IMR-90 (cell line): ENCODE measurements at regions not wholly inside any gene's neighbourhood (a gene's known extent, or its start where the extent isn't known, plus 50 kb on each side); places are given as distances from the start of the nearest gene placed in this dataset.

Experiments used
- ATAC-seq: fragments of 200-7000 bp; cut with Tn5 transposase; 2 replicates; pipeline ENCODE4 v1.9.1; 2020; ENCODE audit warnings: low read depth, mild to moderate bottlenecking, moderate library complexity
- BruUV-seq: library from RNA; stranded (reverse); fragments of 400-500 nt; replicated peaks from 2 replicates; lab custom pipeline; 2021; lab: Mats Ljungman, UMichigan
- CTCF ChIA-PET: fragments of 300-600 bp; formaldehyde crosslinking; extraction: SDS; loops from one replicate; lab custom pipeline; 2021; ENCODE audit warnings: antibody characterized with exemption; lab: Yijun Ruan, JAX
- POLR2A ChIA-PET: fragments of 300-600 bp; sonication (Branson Sonifier 250); formaldehyde crosslinking; loops from one replicate; lab custom pipeline; 2022; ENCODE audit warnings: antibody characterized with exemption; ENCODE audit not compliant: unreplicated experiment; lab: Charles Lee
- DNase-seq: peaks from one replicate; pipeline ENCODE4 v3.0.0; 2013
- H2AFZ ChIP-seq: replicated peaks from 2 replicates; pipeline ENCODE3; 2013; ENCODE audit warnings: low read length, mild to moderate bottlenecking; ENCODE audit not compliant: poor library complexity
- H2AK5ac ChIP-seq: 2 replicates; pipeline ENCODE4 v1.6.1; 2013; ENCODE audit warnings: low read depth, low read length, inconsistent platforms
- H2AK9ac ChIP-seq: replicated peaks from 2 replicates; pipeline ENCODE3; 2013; ENCODE audit warnings: mild to moderate bottlenecking, low read depth, low read length, moderate library complexity; ENCODE audit not compliant: poor library complexity
- H2BK120ac ChIP-seq: 2 replicates; pipeline ENCODE4 v1.6.1; 2013; ENCODE audit warnings: low read depth, low read length, inconsistent platforms
- H2BK15ac ChIP-seq: 3 replicates; pipeline ENCODE4 v1.6.1; 2013; ENCODE audit warnings: low read depth, low read length, inconsistent platforms
- H2BK20ac ChIP-seq: 2 replicates; pipeline ENCODE4 v1.6.1; 2013; ENCODE audit warnings: low read depth, mild to moderate bottlenecking, inconsistent platforms, low read length, moderate library complexity
- H2BK5ac ChIP-seq: 2 replicates; pipeline ENCODE4 v1.6.1; 2013; ENCODE audit warnings: mild to moderate bottlenecking, low read depth, low read length, inconsistent platforms; ENCODE audit not compliant: poor library complexity, severe bottlenecking
- H3K14ac ChIP-seq: replicated peaks from 2 replicates; pipeline ENCODE4 v1.6.1; 2013; ENCODE audit warnings: low read depth, low read length, inconsistent platforms
- H3K18ac ChIP-seq: 2 replicates; pipeline ENCODE4 v1.6.1; 2013; ENCODE audit warnings: low read depth, low read length, control low read depth
- H3K23ac ChIP-seq: 2 replicates; pipeline ENCODE4 v1.6.1; 2013; ENCODE audit warnings: low read depth, low read length, inconsistent platforms
- H3K27ac ChIP-seq: 2 replicates; pipeline ENCODE4 v1.5.1; 2013; ENCODE audit warnings: mild to moderate bottlenecking, control low read depth, low read length; ENCODE audit not compliant: insufficient read depth
- H3K27me3 ChIP-seq: 2 replicates; pipeline ENCODE4 v1.6.1; 2013; ENCODE audit warnings: low read length; ENCODE audit not compliant: control insufficient read depth, insufficient read depth
- H3K36me3 ChIP-seq: 2 replicates; pipeline ENCODE4 v1.6.1; 2013; ENCODE audit warnings: low read length, mixed read lengths; ENCODE audit not compliant: control insufficient read depth, insufficient read depth
- H3K4ac ChIP-seq: 2 replicates; pipeline ENCODE4 v1.6.1; 2013; ENCODE audit warnings: low read depth, low read length, inconsistent platforms
- H3K4me1 ChIP-seq: 2 replicates; pipeline ENCODE4 v1.6.1; 2013; ENCODE audit warnings: low read length, mixed read lengths; ENCODE audit not compliant: control insufficient read depth, insufficient read depth
- H3K4me2 ChIP-seq: 2 replicates; pipeline ENCODE4 v1.6.1; 2013; ENCODE audit warnings: low read depth, mild to moderate bottlenecking, control low read depth, low read length, moderate library complexity
- H3K4me3 ChIP-seq: 2 replicates; pipeline ENCODE4 v1.5.1; 2013; ENCODE audit warnings: low read depth, mild to moderate bottlenecking, control low read depth, low read length, moderate library complexity; ENCODE audit not compliant: insufficient read depth
- H3K56ac ChIP-seq: 2 replicates; pipeline ENCODE4 v1.6.1; 2013; ENCODE audit warnings: low read length, inconsistent platforms; ENCODE audit not compliant: insufficient read depth; ENCODE audit errors: extremely low read depth
- H3K79me1 ChIP-seq, 2 experiments: 2 replicates each; pipeline ENCODE4 v1.6.1; 2013; ENCODE audit warnings: low read length in 2 of 2, inconsistent platforms in 1 of 2, low read depth in 1 of 2
- H3K9ac ChIP-seq: 2 replicates; pipeline ENCODE4 v1.6.1; 2013; ENCODE audit warnings: low read depth, low read length, control low read depth
- H3K9me1 ChIP-seq: 2 replicates; pipeline ENCODE4 v1.6.1; 2013; ENCODE audit warnings: low read length, inconsistent platforms; ENCODE audit not compliant: insufficient read depth
- H3K9me3 ChIP-seq: 2 replicates; pipeline ENCODE4 v1.6.1; 2013; ENCODE audit warnings: low read length; ENCODE audit not compliant: control insufficient read depth, insufficient read depth
- H4K20me1 ChIP-seq: 2 replicates; pipeline ENCODE4 v1.6.1; 2013; ENCODE audit warnings: low read length, inconsistent platforms; ENCODE audit not compliant: insufficient read depth
- H4K5ac ChIP-seq: 2 replicates; pipeline ENCODE4 v1.6.1; 2013; ENCODE audit warnings: mild to moderate bottlenecking, low read depth, low read length, control low read depth
- H4K8ac ChIP-seq, 2 experiments: 2 replicates each; pipeline ENCODE4 v1.6.1; 2013; ENCODE audit warnings: low read depth in 2 of 2, low read length in 2 of 2, control low read depth in 1 of 2, inconsistent platforms in 1 of 2
- H4K91ac ChIP-seq: 2 replicates; pipeline ENCODE4 v1.6.1; 2013; ENCODE audit warnings: low read depth, low read length, inconsistent platforms; ENCODE audit not compliant: insufficient read depth
- BHLHE40 ChIP-seq: fragments of 150-350 bp; IDR thresholded peaks from 2 replicates; pipeline ENCODE4 v1.6.1; 2016; ENCODE audit warnings: mild to moderate bottlenecking, low read depth, low read length
- CEBPB ChIP-seq: IDR thresholded peaks from 2 replicates; pipeline ENCODE4 v1.6.1; 2012; ENCODE audit warnings: low read depth, low read length, improper control_type of control experiment
- NFE2L2 ChIP-seq: fragments of 150-350 bp; IDR thresholded peaks from 2 replicates; pipeline ENCODE4 v1.6.1; 2016; ENCODE audit warnings: low read depth, mild to moderate bottlenecking, low read length
- SMC3 ChIP-seq: fragments of 150-350 bp; IDR thresholded peaks from 2 replicates; pipeline ENCODE4 v1.6.1; 2016; ENCODE audit warnings: low read depth, mild to moderate bottlenecking, antibody characterized with exemption, low read length, moderate library complexity
- WGBS, 2 experiments: methylation state at CpG; one replicate each; pipeline versions ENCODE4 v1.1.5 to v1.1.7; 2013; ENCODE audit warnings: missing lambda C conversion rate in 2 of 2; ENCODE audit not compliant: insufficient read length in 1 of 2; ENCODE audit errors: extremely low coverage in 2 of 2; 5-methylcytosine and 5-hydroxymethylcytosine counted together
- dilution Hi-C: fragments of 300-500 bp; cut with HindIII; formaldehyde crosslinking; loops from one replicate; pipeline ENCODE4 v1.14.3; 2018; ENCODE audit warnings: low sequenced_read_pairs; ENCODE audit not compliant: unreplicated experiment
- in situ Hi-C: fragments of 300-500 bp; cut with MboI; formaldehyde crosslinking; loops from 3 replicates; pipeline ENCODE4 v1.14.3; 2019; ENCODE audit warnings: low sequenced_read_pairs, inconsistent platforms, mixed read lengths
- intact Hi-C: fragments of 100-400 bp; cut with micrococcal nuclease; formaldehyde crosslinking; loops from 2 replicates; pipeline ENCODE4 v1.10.0; 2022
- TF ChIP-seq, protein P1 (sequence below): fragments of 150-350 bp; IDR thresholded peaks from 2 replicates; pipeline ENCODE4 v1.6.1; 2016; ENCODE audit warnings: low read depth, mild to moderate bottlenecking, low read length, moderate library complexity, borderline replicate concordance

DNA sequence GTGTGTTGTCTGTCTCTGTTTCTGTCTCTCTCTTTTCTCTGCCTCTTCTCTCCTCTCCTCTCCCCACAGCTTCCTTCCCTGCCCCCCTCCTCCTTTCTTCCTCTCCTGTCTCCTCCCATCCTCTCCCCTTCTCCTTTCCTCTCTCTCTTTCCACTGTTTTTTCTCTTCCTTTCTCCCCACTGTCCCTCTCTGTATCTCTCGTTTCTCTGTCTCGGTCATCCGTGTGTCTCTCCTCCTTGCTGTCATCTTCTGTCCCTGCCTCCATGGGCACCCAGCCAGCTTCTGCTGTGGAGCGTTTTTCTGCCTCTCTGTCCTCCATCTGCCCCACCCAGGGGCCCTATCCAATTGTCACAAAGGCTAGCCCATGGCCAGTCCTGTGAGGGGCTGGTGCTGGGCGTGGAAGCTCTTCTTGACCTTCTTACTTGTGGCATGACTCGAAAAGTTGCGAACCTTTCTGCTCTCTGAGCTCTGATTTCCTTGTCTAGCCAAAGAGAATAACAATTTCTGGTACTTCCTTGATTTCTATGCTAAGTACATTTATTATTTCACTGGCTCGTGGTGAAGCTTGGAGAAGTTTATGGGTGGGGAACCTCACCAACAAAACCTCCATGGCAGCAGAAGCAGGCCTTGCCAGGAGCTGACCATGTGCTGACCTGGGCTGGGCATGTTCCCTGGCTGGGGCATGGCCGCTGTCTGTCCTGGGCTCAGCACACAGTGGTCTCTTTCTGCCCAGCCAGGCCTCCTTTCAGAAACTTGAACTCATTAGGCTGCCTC, 69.3 kb downstream of the CEBPB start (continued):
- no peak for TF ChIP-seq CEBPB

DNA sequence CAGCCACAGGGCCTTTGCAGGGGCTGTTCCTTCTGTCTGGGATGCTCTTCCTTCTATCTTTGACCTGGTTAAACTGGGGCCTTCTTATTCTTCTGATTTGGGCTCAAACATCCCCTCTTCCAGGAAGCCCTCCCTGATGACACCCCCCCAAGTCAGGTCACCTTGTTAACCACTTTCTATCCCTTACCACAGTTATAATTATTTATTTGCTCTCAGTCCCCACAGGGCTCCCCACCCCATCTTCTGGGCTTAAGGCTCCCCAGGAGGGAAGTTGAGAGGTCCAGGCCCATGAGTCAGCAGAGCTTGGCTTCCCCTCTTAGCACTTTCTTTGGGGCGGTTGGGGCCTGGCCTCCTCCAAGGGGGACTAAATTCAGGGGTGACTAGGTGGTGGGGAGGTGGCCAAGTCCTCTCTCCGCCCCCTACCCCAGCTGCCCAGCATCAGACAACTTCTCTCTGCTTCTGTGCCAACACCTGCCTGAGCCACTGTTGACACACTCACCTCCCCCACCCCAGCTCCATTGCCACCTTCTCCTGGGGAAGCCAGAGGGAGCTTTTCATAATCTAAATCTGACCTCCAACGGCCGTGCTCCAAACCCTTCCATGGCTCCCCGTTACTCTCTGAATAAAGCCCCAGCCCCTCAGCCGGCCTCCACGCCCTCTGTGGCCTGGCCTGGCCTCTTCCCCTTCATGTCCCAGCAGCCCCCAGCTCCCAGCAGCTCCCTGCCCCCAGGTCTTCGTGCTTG, 70.0 kb downstream of the CEBPB start:
- H3K9me1 ChIP-seq, result peaks cover 6% of the 10 kb centered on the region; the same call in 1 of the 2 replicates
- no peak overlapping the region for H3K4me3 ChIP-seq
- ChIA-PET CTCF (no interaction called here), POLR2A (no interaction called here)
- H3K27ac ChIP-seq, result no peak overlapping the region
- peak overlapping the region; percentile 71 for H3K14ac ChIP-seq
- H3K36me3 ChIP-seq, result no peaks in the 10 kb centered on the region
- no peak overlapping the region for H3K23ac ChIP-seq
- no peaks in the 10 kb centered on the region for H3K27me3 ChIP-seq
- no peak overlapping the region for H3K4me2 ChIP-seq
- peak overlapping the region; percentile 81 for H4K91ac ChIP-seq
- H2BK20ac ChIP-seq, result peak overlapping the region; percentile 76
- H3K4me1 ChIP-seq, result peaks cover 11% of the 10 kb centered on the region
- peak overlapping the region; percentile 73 for H2AFZ ChIP-seq
- H3K9ac ChIP-seq, result no peak overlapping the region
- DNase-seq (no peak), ATAC-seq (no peak; the same call in 1 of the 2 replicates)
- in situ Hi-C loops, result no loop called here
- 100% methylated on average over 3 of the region's 8 CpGs; no CpG with 5 or more reads in 1 of the 2 experiments for WGBS, 2 experiments
- H4K20me1 ChIP-seq, result no peaks in the 10 kb centered on the region
- no peaks in the 10 kb centered on the region; a peak in 1 of 4 replicates for H3K79me1 ChIP-seq
- H4K5ac ChIP-seq, result peak overlapping the region; percentile 23
- H3K4ac ChIP-seq, result peak overlapping the region; percentile 73
- no peak overlapping the region for H3K56ac ChIP-seq
- intact Hi-C loops, result no loop called here
- peak overlapping the region; percentile 69; the same call in 2 of the 3 replicates for H2BK15ac ChIP-seq
- TF ChIP-seq NFE2L2 (0 out of 2 replicates have a peak, but pooled peaks have one; percentile 4), BHLHE40 (no peak), SMC3 (no peak)
- TF ChIP-seq, protein P1, sequence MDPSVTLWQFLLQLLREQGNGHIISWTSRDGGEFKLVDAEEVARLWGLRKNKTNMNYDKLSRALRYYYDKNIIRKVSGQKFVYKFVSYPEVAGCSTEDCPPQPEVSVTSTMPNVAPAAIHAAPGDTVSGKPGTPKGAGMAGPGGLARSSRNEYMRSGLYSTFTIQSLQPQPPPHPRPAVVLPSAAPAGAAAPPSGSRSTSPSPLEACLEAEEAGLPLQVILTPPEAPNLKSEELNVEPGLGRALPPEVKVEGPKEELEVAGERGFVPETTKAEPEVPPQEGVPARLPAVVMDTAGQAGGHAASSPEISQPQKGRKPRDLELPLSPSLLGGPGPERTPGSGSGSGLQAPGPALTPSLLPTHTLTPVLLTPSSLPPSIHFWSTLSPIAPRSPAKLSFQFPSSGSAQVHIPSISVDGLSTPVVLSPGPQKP, result no peak
- BruUV-seq, result no TSS peak
- peak overlapping the region; percentile 70 for H2AK9ac ChIP-seq
- peak overlapping the region in 1 of 2 experiments; percentile 84; a peak in 2 of 4 replicates for H4K8ac ChIP-seq
- H3K18ac ChIP-seq, result no peak overlapping the region; the same call in 1 of the 2 replicates
- dilution Hi-C loops, result no loop called here
- peak overlapping the region; percentile 100 for H2AK5ac ChIP-seq
- no peak overlapping the region for H2BK5ac ChIP-seq
- H3K9me3 ChIP-seq, result no peaks in the 10 kb centered on the region
- H2BK120ac ChIP-seq, result peak overlapping the region; percentile 83
